Heart right ventricle (tissue), 16 donors: ENCODE measurements at regions not wholly inside any gene's neighbourhood (a gene's known extent, or its start where the extent isn't known, plus 50 kb on each side); places are given as distances from the start of the nearest gene placed in this dataset.

Source experiments
- ATAC-seq, 8 donors: fragments of 200-7000 bp; cut with Tn5 transposase; one replicate each; pipeline ENCODE4 v1.9.1; 2020; ENCODE audit warnings: mild to moderate bottlenecking in 8 of 8, moderate library complexity in 8 of 8, moderate number of reproducible peaks in 1 of 8
- DNase-seq, 2 donors: peaks; one replicate each; pipeline ENCODE4 v3.0.0-alpha.2; 2020
- H3K27ac ChIP-seq, 10 donors: fragments of 200-600 bp; sonication (generic) in 2 of 10; one replicate each; pipeline versions ENCODE4 v1.5.0 to v1.8.0; 2020 to 2022; ENCODE audit warnings: mild to moderate bottlenecking in 3 of 10
- H3K27me3 ChIP-seq, 7 donors: fragments of 200-600 bp; one replicate each; pipeline ENCODE4 v1.8.0; 2021 to 2022; ENCODE audit warnings: mild to moderate bottlenecking in 2 of 7
- H3K36me3 ChIP-seq, 9 donors: fragments of 200-600 bp; sonication (generic) in 1 of 9; one replicate each; pipeline versions ENCODE4 v1.5.0 to v1.8.0; 2020 to 2022; ENCODE audit warnings: mild to moderate bottlenecking in 2 of 9
- H3K4me1 ChIP-seq, 9 donors: fragments of 200-600 bp; sonication (generic) in 1 of 9; one replicate each; pipeline versions ENCODE4 v1.5.0 to v1.8.0; 2020 to 2022; ENCODE audit warnings: mild to moderate bottlenecking in 4 of 9
- H3K4me3 ChIP-seq, 10 donors: fragments of 200-600 bp; sonication (generic) in 2 of 10; one replicate each; pipeline versions ENCODE4 v1.5.0 to v1.8.0; 2020 to 2022; ENCODE audit warnings: mild to moderate bottlenecking in 7 of 10, moderate library complexity in 2 of 10
- H3K9me3 ChIP-seq, 11 donors: fragments of 200-600 bp in 10 of 11; sonication (generic) in 2 of 11; one replicate each; pipeline versions ENCODE4 v1.5.0 to v1.8.0; 2013 to 2022; ENCODE audit warnings: mild to moderate bottlenecking in 2 of 11, control low read depth in 1 of 11, moderate library complexity in 1 of 11
- CTCF ChIP-seq, 9 donors: fragments of 200-600 bp; sonication (generic) in 2 of 9; IDR thresholded peaks; one replicate each; pipeline versions ENCODE4 v1.5.0 to v1.8.0; 2021 to 2022; ENCODE audit warnings: antibody characterized with exemption in 9 of 9, mild to moderate bottlenecking in 5 of 9, moderate library complexity in 1 of 9
- WGBS, 2 donors: extraction: QIAGEN DNeasy Blood & Tissue Kit; methylation state at CpG; one replicate each; pipeline ENCODE4 v1.1.7; 2013; ENCODE audit warnings: inconsistent platforms in 1 of 2; 5-methylcytosine and 5-hydroxymethylcytosine counted together
- intact Hi-C, 10 donors: fragments of 100-400 bp; cut with DNase I; formaldehyde crosslinking; loops; one replicate each; pipeline versions ENCODE4 v1.11.1 to v1.14.2; 2022
- donor health status: Arrhythmogenic right ventricular cardiomyopathy.
- donor health status: ischemic (EF 13 %, LVEDD 7.1; RV severe dilation, severe dysfunction).
- donor health status: healthy with polysubstance abuse.
- donor health status: DM: no; HTN: yes; CAD: no.
- donor health status: DM: no; HTN: no; CAD: no.
- donor health status: ischemic (EF 25% LVEDD 6.9; RV normal size, moderate dysfunction).
- donor health status: ischemic (EF 25% LVEDD 5.7; RV mildly dilated, moderate dysfunction).
- donor health status: healthy.
- donor health status: DM: yes; HTN: yes; CAD: no.
- donor health status: Ischemic cardiomyopathy.
- donor health status: ischemic (EF 35%, LVEDD 5.7; RV mildly dilated, moderate dysfunction).
- donor health status: nonischemic (EF 11% LVEDD 7.7; RV severe dilation, severe dysfunction).
- donor health status: DM: yes; HTN: yes; CAD: no.
- donor health status: PGD.
- donor health status: ischemic (EF 29% LVEDD 5.4; RV normal size, mild dysfunction).
- donor health status: nonischemic (EF 23%, LVEDD 6.1; RV moderate dilation, normal function).

- Histone ChIP-seq H3K27ac (no peak overlapping the region), H3K4me3 (no peak overlapping the region), H3K9me3 (no peaks in the 10 kb centered on the region), H3K27me3 (peaks cover 0 to 17% (median 4%) of the 10 kb centered on the region in 7 donors), H3K36me3 (no peaks in the 10 kb centered on the region), H3K4me1 (peaks cover 0 to 4% (median 0%) of the 10 kb centered on the region in 9 donors)
- no peak for ATAC-seq
- 83 to 84% methylated on average over 2 of the region's 2 CpGs for WGBS, 2 donors
- TF ChIP-seq CTCF (IDR thresholded peaks at IDR 0.05) = no peak
- intact Hi-C loops = no loop called here
- DNase-seq = no peak
These were observed 372.6 kb downstream of the SOX11 start for GRCh38 chr2:6064757-6065156.

- 90 to 93% methylated on average over 3 of the region's 3 CpGs for WGBS, 2 donors
- intact Hi-C loops = no loop called here
- TF ChIP-seq CTCF (IDR thresholded peaks at IDR 0.05) = no peak
- no peak for DNase-seq
- Histone ChIP-seq H3K27me3 (peaks cover 0 to 17% (median 4%) of the 10 kb centered on the region in 7 donors), H3K36me3 (no peaks in the 10 kb centered on the region), H3K9me3 (no peaks in the 10 kb centered on the region), H3K27ac (no peak overlapping the region), H3K4me1 (peaks cover 0 to 2% (median 0%) of the 10 kb centered on the region in 9 donors), H3K4me3 (no peak overlapping the region)
- no peak for ATAC-seq
These were observed 373.5 kb downstream of the SOX11 start for GRCh38 chr2:6065703-6066102.

DNA sequence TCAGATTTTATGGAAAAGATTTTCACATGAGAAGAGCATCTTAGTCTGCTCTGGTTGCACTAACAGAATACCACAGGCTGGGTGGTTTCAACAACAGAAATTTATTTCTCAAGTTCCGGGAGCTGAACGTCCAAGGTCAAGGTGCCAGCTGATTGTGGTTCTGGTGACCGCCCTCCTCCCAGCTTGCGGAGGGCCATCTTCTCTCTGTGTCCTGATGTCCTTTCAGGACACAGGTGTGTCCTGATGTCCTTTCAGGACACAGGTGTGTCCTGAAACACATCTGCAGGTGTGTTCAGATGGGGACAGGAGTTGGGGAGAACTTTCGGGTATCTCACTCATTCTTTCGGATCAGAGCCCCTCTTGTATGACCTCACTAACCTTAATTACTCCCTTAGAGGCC, 374.9 kb downstream of the SOX11 start:
- no peak overlapping the region for H3K4me3 ChIP-seq
- no peak for ATAC-seq

DNA sequence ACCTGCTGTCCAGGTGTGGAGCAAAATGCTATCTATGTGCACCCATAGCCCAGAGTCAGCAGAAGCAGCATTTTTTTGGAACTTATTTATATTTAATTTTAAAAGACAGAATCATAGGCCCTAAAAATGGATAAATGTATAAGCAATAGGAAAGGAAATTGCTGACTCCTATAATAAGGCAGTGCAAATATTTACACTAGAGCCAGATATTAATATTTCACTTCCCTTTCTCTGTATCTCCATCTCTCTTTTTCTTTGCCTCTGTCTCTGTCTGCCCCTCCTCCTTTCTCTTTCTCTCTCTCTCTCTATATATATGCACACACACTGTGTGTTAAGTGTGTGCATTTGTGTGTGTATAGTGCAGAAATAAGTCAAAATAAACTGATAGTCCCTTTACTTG, 375.6 kb downstream of the SOX11 start:
- TF ChIP-seq CTCF (IDR thresholded peaks at IDR 0.05) = no peak
- no peaks in the 10 kb centered on the region for H3K4me1 ChIP-seq
- H3K4me3 ChIP-seq = no peak overlapping the region

More for the DNA sequence above, 374.9 kb downstream of the SOX11 start:
- Histone ChIP-seq H3K9me3 (no peaks in the 10 kb centered on the region), H3K27me3 (peaks cover 0 to 17% (median 4%) of the 10 kb centered on the region in 7 donors), H3K4me1 (no peaks in the 10 kb centered on the region), H3K27ac (no peak overlapping the region), H3K36me3 (no peaks in the 10 kb centered on the region)
- no peak for TF ChIP-seq CTCF (IDR thresholded peaks at IDR 0.05)
- 68 to 73% methylated on average over 6 of the region's 6 CpGs for WGBS, 2 donors
- intact Hi-C loops = no loop called here
- DNase-seq = no peak

More for the DNA sequence above, 375.6 kb downstream of the SOX11 start:
- Histone ChIP-seq H3K36me3 (no peaks in the 10 kb centered on the region), H3K27ac (no peak overlapping the region), H3K9me3 (no peaks in the 10 kb centered on the region), H3K27me3 (peaks cover 0 to 14% (median 4%) of the 10 kb centered on the region in 7 donors)
- DNase-seq = no peak
- intact Hi-C loops = no loop called here
- ATAC-seq = no peak
